CD14-positive monocyte (primary cell): ENCODE measurements at regions not wholly inside any gene's neighbourhood (a gene's known extent, or its start where the extent isn't known, plus 50 kb on each side); places are given as distances from the start of the nearest gene placed in this dataset.
"Not testable (repeated sequence)": the region's sequence is repeated elsewhere in the genome, so short reads cannot be mapped to it uniquely, and the experiment has no call there.

ENCODE experiments used
- DNase-seq, 3 donors: peaks; one replicate each; pipeline ENCODE4 v3.0.0-alpha.2; 2011 to 2022
- H2AFZ ChIP-seq: 2 replicates; pipeline ENCODE4 v1.6.0; 2012; ENCODE audit warnings: mild to moderate bottlenecking, low read depth, low read length, inconsistent platforms; ENCODE audit not compliant: insufficient read depth, poor library complexity, severe bottlenecking
- H3K27ac ChIP-seq, 2 donors: 1 replicate in 1 of 2; 2 replicates in 1 of 2; pipeline ENCODE4 v1.5.1; 2012 to 2013; ENCODE audit warnings: low read length in 2 of 2, control low read depth in 1 of 2, inconsistent platforms in 1 of 2, low read depth in 1 of 2, mild to moderate bottlenecking in 1 of 2
- H3K27me3 ChIP-seq, 2 donors: one replicate each; pipeline versions ENCODE4 v1.6.0 to v1.6.1; 2011 to 2013; ENCODE audit warnings: low read length in 2 of 2; ENCODE audit not compliant: control insufficient read depth in 2 of 2, insufficient read depth in 2 of 2
- H3K36me3 ChIP-seq, 2 donors: replicated peaks in 1 of 2; 1 replicate in 1 of 2; 2 replicates in 1 of 2; pipeline versions ENCODE4 v1.5.1 to v1.6.1; 2012 to 2013; ENCODE audit warnings: low read length in 2 of 2, control low read depth in 1 of 2, inconsistent platforms in 1 of 2, mild to moderate bottlenecking in 1 of 2; ENCODE audit not compliant: insufficient read depth in 2 of 2, control insufficient read depth in 1 of 2
- H3K4me1 ChIP-seq, 2 donors: 1 replicate in 1 of 2; 2 replicates in 1 of 2; pipeline versions ENCODE4 v1.5.1 to v1.6.1; 2012 to 2013; ENCODE audit warnings: low read length in 2 of 2, control low read depth in 1 of 2, inconsistent platforms in 1 of 2, mild to moderate bottlenecking in 1 of 2, moderate library complexity in 1 of 2; ENCODE audit not compliant: insufficient read depth in 2 of 2, control insufficient read depth in 1 of 2
- H3K4me2 ChIP-seq: replicated peaks from 2 replicates; pipeline ENCODE3; 2012; ENCODE audit warnings: low read length, moderate library complexity, mild to moderate bottlenecking; ENCODE audit not compliant: poor library complexity, severe bottlenecking; ENCODE audit errors: extremely low read depth
- H3K4me3 ChIP-seq, 3 experiments: fragments of 200-600 bp in 1 of 3; sonication (generic) in 1 of 3; replicated peaks in 1 of 3; 1 replicate in 2 of 3; 2 replicates in 1 of 3; pipeline ENCODE4 v1.5.1; 2011 to 2013; ENCODE audit warnings: low read length in 3 of 3, mild to moderate bottlenecking in 3 of 3, control low read depth in 2 of 3, low read depth in 2 of 3, inconsistent platforms in 1 of 3, moderate library complexity in 1 of 3
- H3K79me2 ChIP-seq: 2 replicates; pipeline ENCODE4 v1.6.0; 2012; ENCODE audit warnings: mild to moderate bottlenecking, control low read depth, inconsistent platforms, low read length, moderate library complexity; ENCODE audit not compliant: insufficient read depth
- H3K9ac ChIP-seq: 2 replicates; pipeline ENCODE4 v1.6.0; 2017; ENCODE audit warnings: low read length, mild to moderate bottlenecking; ENCODE audit not compliant: insufficient read depth, poor library complexity, severe bottlenecking
- H3K9me3 ChIP-seq, 2 donors: replicated peaks in 1 of 2; 1 replicate in 1 of 2; 2 replicates in 1 of 2; pipeline versions ENCODE4 v1.5.1 to v1.6.1; 2012 to 2013; ENCODE audit warnings: low read length in 2 of 2, control low read depth in 1 of 2; ENCODE audit not compliant: control insufficient read depth in 1 of 2, insufficient read depth in 1 of 2
- H4K20me1 ChIP-seq: 2 replicates; pipeline ENCODE4 v1.6.0; 2012; ENCODE audit warnings: mild to moderate bottlenecking, low read length, control low read depth, moderate library complexity; ENCODE audit not compliant: insufficient read depth
- H3K27ac Mint-ChIP-seq, 7 donors: one replicate each; pipeline ENCODE4 v1.8.0; 2020; ENCODE audit warnings: mild to moderate bottlenecking in 7 of 7, mixed read lengths in 7 of 7, moderate library complexity in 6 of 7, inconsistent platforms in 2 of 7
- H3K27me3 Mint-ChIP-seq, 3 donors: one replicate each; pipeline ENCODE4 v1.8.0; 2021 to 2022; ENCODE audit warnings: low read depth in 3 of 3, mild to moderate bottlenecking in 3 of 3, mixed read lengths in 3 of 3, moderate library complexity in 3 of 3, inconsistent platforms in 1 of 3
- H3K36me3 Mint-ChIP-seq, 2 donors: one replicate each; pipeline ENCODE4 v1.8.0; 2020; ENCODE audit warnings: mixed read lengths in 2 of 2, inconsistent platforms in 1 of 2, mild to moderate bottlenecking in 1 of 2
- H3K4me1 Mint-ChIP-seq: one replicate; pipeline ENCODE4 v1.8.0; 2020; ENCODE audit warnings: mild to moderate bottlenecking, mixed read lengths
- H3K4me3 Mint-ChIP-seq, 2 donors: one replicate each; pipeline ENCODE4 v1.8.0; 2020; ENCODE audit warnings: mild to moderate bottlenecking in 2 of 2, mixed read lengths in 2 of 2, moderate library complexity in 1 of 2
- H3K9me3 Mint-ChIP-seq, 7 donors: one replicate each; pipeline ENCODE4 v1.8.0; 2020 to 2022; ENCODE audit warnings: mixed read lengths in 7 of 7, mild to moderate bottlenecking in 6 of 7, moderate library complexity in 6 of 7, inconsistent platforms in 2 of 7
- WGBS: methylation state at CpG from one replicate; pipeline ENCODE4 v1.1.5; 2013; ENCODE audit warnings: missing lambda C conversion rate; ENCODE audit not compliant: insufficient coverage; 5-methylcytosine and 5-hydroxymethylcytosine counted together
- intact Hi-C, 2 donors: fragments of 100-400 bp; cut with micrococcal nuclease; formaldehyde crosslinking; loops; one replicate each; pipeline versions ENCODE4 v1.15.0 to v1.15.1; 2023
- TF ChIP-seq, protein P1 (sequence below): fragments of 200-600 bp; IDR thresholded peaks from one replicate; pipeline ENCODE4 v1.8.0; 2022; ENCODE audit warnings: antibody characterized with exemption, mild to moderate bottlenecking

DNA sequence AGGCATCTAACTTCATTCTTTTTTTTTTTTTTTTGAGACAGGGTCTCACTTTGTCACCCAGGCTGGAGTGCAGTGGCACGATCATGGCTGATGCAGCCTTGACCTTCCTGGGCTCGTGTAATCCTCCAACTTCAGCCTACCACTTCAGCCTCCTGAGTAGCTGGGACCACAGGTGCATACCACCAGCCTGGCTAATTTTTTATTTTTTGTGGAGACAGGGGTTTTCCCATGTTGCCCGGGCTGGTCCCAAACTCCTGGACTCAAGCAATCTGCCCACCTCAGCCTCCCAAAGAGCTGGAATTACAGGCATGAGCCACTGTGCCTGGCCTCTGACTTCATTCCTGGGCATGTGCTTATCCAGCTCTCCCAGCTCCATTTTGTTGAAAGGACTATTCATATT is 311.9 kb downstream of the RPS24 start:
- H2AFZ ChIP-seq, H3K27ac Mint-ChIP-seq, H4K20me1 ChIP-seq, H3K36me3 ChIP-seq, H3K27ac ChIP-seq, DNase-seq, H3K79me2 ChIP-seq, H3K4me2 ChIP-seq, H3K9me3 ChIP-seq, H3K36me3 Mint-ChIP-seq, H3K9me3 Mint-ChIP-seq, H3K4me1 ChIP-seq, H3K27me3 ChIP-seq, H3K4me3 Mint-ChIP-seq, H3K4me1 Mint-ChIP-seq, H3K9ac ChIP-seq, intact Hi-C loops, H3K4me3 ChIP-seq: not testable (repeated sequence)
- no CpG with 5 or more reads among the region's 3 CpGs for WGBS
- peaks cover 3 to 10% (median 5%) of the 10 kb centered on the region in 3 donors for H3K27me3 Mint-ChIP-seq

DNA sequence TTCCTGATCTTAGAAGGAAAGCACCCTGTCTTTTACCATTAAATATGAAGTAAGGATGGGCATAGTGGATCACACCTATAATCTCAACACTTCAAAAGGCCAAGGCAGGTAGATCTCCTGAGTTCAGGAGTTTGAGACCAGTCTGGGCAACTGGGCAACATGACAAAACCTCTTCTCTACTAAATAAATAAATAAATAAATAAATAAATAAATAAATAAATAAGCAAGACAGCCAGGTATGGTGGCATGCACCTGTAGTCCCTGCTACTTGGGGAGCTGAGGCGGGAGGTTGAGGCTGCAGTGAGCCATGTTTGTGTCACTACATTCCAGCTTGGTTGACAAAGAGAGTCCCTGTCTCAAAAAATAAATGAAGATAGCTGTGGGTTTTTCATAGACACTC is 313.1 kb downstream of the RPS24 start:
- WGBS: 100% methylated on average over 1 of the region's 1 CpG
- intact Hi-C loops: no loop called here
- no peaks in the 10 kb centered on the region for H3K27me3 ChIP-seq
- no peak overlapping the region for H3K27ac ChIP-seq
- H3K4me3 ChIP-seq: no peak overlapping the region
- Mint-ChIP-seq H3K4me3 (no peak overlapping the region), H3K27ac (no peak overlapping the region), H3K9me3 (peaks cover 0 to 7% (median 1%) of the 10 kb centered on the region in 7 donors), H3K36me3 (no peaks in the 10 kb centered on the region), H3K27me3 (peaks cover 4 to 10% (median 4%) of the 10 kb centered on the region in 3 donors), H3K4me1 (no peaks in the 10 kb centered on the region)
- H3K36me3 ChIP-seq: no peaks in the 10 kb centered on the region
- no peaks in the 10 kb centered on the region for H3K79me2 ChIP-seq
- TF ChIP-seq, protein P1, sequence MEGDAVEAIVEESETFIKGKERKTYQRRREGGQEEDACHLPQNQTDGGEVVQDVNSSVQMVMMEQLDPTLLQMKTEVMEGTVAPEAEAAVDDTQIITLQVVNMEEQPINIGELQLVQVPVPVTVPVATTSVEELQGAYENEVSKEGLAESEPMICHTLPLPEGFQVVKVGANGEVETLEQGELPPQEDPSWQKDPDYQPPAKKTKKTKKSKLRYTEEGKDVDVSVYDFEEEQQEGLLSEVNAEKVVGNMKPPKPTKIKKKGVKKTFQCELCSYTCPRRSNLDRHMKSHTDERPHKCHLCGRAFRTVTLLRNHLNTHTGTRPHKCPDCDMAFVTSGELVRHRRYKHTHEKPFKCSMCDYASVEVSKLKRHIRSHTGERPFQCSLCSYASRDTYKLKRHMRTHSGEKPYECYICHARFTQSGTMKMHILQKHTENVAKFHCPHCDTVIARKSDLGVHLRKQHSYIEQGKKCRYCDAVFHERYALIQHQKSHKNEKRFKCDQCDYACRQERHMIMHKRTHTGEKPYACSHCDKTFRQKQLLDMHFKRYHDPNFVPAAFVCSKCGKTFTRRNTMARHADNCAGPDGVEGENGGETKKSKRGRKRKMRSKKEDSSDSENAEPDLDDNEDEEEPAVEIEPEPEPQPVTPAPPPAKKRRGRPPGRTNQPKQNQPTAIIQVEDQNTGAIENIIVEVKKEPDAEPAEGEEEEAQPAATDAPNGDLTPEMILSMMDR: no peak
- H4K20me1 ChIP-seq: no peaks in the 10 kb centered on the region
- DNase-seq: no peak
- H3K4me1 ChIP-seq: no peaks in the 10 kb centered on the region
- H3K9me3 ChIP-seq: no peaks in the 10 kb centered on the region
- H3K4me2 ChIP-seq: no peak overlapping the region
- H2AFZ ChIP-seq: no peak overlapping the region
- H3K9ac ChIP-seq: no peak overlapping the region
